Activated CD8-positive, alpha-beta memory T cell treated with anti-CD3 and anti-CD28 coated beads, Interleukin-2, amount 50 U/mL, for 4 hours (primary cell): ENCODE measurements at regions not wholly inside any gene's neighbourhood (a gene's known extent, or its start where the extent isn't known, plus 50 kb on each side); places are given as distances from the start of the nearest gene placed in this dataset.

Source experiments
- DNase-seq: peaks from one replicate; pipeline ENCODE4 v3.0.0-alpha.2; 2020

DNA sequence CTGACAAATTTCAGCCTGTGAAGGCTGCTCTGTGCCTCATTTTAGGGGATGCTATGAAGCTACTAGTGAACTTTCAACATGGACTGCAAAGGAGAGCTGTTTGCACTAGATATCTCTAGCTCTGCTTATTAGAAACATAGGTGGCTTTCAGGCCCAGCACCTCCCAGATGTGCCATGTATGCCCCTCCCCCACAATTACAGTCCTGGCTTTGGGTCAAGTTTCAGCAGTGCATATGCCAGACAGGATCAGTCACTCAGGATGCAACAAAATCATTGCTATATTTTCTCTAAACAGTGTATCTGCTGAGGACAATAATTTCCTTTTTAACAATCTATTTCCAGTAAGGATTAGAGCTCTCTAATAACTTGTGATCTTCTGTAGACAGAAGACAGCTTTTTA lies 178.8 kb upstream of the STAC start:
- DNase-seq = no peak

GRCh38 chr3:36206956-36207580 lies 173.2 kb upstream of the STAC start:
- DNase-seq = no peak

DNA sequence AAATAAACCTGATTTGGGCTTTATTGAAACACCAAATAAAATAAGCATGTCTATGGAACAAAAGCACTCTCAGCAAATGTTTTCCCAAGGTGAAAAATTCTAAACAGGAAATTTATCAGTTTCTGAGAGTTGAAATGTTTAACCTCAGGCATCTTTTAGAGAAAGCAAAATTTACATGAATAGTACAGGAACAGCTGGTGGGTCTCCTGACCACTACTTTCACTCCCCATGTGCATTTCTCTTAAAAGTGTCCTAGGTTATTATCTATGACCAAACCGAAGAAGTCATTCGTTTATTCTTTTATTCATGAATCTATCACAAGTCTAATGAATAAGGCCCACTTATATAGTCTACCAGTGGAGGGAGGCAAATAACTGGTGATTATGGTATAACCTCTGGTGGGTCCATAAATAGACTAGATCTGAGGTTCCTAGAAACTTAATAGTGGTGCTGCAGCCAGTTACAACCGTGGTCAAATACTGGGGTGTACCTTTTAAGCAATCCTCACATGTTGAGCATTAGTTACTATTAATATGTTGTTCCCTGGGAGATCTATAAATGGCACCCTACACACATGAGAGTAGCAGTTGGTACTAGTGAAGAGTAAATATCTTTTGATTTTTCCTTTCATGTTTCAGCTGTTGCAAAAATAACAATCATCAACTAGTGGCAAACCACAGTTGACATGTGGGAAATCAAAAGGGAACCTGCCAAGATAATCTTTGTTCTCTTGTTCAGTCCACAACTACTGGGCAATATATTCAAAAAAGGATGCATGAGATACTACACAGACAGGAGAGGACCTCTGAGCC lies 169.3 kb upstream of the STAC start:
- no peak for DNase-seq

GRCh38 chr3:36211652-36211999 lies 168.7 kb upstream of the STAC start:
- DNase-seq = no peak

- DNase-seq = no peak
These were observed 168.1 kb upstream of the STAC start for GRCh38 chr3:36212251-36212650.

GRCh38 chr3:36214460-36214859 lies 165.8 kb upstream of the STAC start:
- DNase-seq = no peak

- no peak for DNase-seq
These were observed 165.1 kb upstream of the STAC start for GRCh38 chr3:36215241-36215640.

- no peak for DNase-seq
These were observed 160.9 kb upstream of the STAC start for GRCh38 chr3:36219398-36219797.

GRCh38 chr3:36220173-36220572 lies 160.1 kb upstream of the STAC start:
- DNase-seq = no peak

DNA sequence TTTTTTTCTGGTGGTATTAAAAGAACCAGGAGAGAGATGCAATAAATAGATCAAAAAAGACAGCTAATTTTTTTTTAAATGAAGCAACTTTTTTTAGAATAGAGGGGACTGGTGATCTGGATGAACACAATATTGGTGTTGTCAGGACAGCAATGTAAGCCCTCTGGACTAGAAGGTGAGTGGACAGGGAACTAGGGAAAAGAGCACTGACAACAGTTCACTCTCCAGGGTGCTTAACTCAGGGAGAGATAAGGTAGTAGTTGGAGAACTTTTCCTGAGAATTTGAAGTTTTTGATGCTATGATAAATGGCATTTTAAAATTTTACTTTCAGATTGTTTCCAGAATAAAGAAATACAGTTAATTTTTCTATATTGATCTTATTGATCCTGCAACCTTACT lies 158.3 kb upstream of the STAC start:
- DNase-seq = no peak

DNA sequence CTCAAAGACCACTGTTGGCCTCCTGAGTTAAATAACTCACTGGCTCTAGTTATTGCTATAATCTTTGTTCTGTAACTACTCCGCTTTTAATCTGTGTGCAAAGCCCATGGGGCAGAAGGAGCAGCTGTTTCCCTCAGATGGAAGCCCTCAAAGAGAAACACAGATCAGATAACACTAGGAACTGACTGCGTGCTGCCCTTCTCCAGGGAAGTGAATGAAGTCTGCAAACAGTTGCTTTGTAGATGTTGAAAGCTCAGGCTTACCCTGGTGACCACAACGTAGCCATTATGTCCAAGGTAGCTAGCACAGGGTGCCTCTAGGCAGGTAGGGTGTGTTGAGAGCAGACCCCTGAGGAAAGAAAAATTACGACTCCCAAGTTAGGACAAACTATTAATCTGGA lies 152.3 kb upstream of the STAC start:
- DNase-seq = no peak

GRCh38 chr3:36229496-36229895 lies 150.8 kb upstream of the STAC start:
- no peak for DNase-seq

GRCh38 chr3:36232797-36233489 lies 147.4 kb upstream of the STAC start:
- no peak for DNase-seq

DNA sequence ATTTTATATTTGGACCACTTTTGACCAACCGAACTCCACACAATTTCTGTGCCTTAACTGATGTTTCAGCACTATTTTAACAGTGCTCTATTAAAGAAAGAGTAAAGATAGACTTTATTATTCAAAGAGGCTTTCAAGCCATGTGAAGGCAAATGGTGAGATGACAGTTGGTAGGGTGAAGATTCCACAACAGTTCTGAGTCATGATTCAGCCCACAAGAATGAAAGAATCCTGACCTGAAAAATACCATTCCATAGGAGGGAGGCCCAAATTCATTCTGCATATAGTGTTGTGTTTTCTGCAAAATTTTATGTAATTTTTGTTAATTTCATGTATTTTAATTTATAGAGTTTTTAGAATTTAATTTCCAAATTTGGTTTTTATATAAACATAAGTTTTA lies 135.6 kb upstream of the STAC start:
- no peak for DNase-seq

DNA sequence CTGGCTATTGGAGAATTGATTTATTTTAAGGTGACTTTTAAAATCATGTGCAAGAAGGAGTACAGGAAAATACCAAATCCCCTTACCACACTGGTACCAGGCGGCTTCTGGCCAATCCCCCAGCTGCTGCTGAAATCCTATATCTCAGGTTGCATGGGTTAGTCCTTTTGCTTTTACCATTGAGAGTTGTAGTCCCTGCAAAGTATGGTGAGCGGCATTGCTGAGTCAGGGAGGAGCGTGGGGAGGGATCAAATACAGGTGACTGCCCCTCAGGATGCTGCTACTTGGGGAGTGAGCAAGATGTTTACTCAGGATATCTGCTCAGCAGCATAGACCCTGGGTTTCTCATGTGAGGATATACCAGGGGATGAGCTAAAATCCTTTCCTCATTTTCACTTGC lies 131.9 kb upstream of the STAC start:
- no peak for DNase-seq

GRCh38 chr3:36250191-36250590 lies 130.1 kb upstream of the STAC start:
- no peak for DNase-seq

GRCh38 chr3:36257158-36257852 lies 123.0 kb upstream of the STAC start:
- no peak for DNase-seq

- DNase-seq = no peak
These were observed 121.9 kb upstream of the STAC start for GRCh38 chr3:36258421-36258820.

DNA sequence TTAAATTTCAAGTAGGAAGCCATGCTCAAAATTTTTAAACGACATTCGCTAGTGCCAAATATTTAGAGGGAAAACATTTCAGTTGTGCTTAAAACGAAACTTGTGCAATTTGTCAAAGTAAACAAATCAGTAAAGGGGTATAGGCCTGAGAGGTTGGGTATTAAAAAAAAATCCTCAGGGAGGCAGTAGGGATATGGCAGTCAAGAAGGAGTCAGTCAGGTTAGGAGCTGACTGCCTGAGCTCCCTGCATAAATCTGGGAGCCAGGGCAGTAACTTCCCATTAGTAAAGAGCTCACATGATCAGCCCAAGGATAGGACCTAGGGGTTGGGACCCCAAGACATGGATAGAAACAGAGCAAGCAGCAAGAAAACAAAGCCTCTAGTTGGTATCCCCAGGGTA lies 120.7 kb upstream of the STAC start:
- no peak for DNase-seq

- no peak for DNase-seq
These were observed 111.0 kb upstream of the STAC start for GRCh38 chr3:36269274-36269673.

- DNase-seq = no peak
These were observed 97.5 kb upstream of the STAC start for GRCh38 chr3:36282766-36283165.

DNA sequence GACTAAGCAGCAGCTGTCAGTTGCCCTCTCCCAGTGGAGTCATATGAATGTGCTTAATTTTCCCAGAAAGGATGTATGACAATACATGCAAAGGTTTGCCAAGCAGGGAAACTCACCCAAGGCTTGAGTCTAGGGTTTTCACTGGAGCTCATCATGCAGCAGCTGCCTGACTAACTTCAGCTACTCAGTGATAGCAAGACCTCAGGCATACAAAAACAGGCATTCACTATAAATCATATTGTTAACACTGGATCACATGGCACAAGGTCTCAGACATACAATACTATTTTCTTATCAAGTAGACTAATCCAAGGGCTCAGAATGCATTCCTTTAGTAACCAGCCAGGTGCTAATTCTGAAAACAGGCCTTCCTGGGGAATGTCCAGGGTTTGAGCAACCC lies 85.0 kb upstream of the STAC start:
- DNase-seq = no peak

DNA sequence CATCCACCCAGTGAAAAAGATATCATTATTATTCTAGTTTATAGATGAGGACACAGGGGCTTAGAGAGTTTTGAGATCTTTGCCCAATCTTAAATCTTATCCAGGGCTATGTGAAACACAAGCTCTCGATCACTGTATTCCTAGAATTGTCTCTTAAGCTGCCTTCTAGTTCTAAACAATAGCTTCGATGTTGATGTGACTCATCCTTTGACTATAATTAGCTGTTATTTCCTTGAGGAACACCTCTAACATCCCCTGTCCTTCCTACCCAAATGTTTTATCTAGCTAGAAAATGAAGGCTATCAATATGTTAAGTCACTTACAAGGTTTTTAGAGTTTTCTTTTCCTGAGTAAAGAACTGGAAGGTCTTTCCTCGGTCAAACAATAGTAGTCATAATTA lies 83.1 kb upstream of the STAC start:
- DNase-seq = no peak

DNA sequence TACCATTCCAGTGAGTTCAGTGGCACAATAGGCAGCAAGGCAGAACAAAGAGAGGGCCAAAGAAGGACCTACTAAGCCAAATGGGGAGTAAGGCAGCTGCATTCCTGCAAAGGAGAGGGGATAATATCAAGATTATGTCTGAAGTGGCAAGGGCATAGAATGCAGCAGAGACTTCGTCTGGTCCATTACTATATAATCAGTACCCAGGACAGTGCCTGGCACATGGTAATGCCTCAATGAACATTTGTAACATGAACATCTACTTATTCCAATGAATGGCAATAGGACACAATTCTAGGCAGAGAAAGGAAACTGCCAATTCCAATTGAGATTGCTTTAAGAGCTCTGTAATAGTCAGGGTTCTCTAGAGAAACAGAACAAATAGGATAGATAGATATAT lies 82.1 kb upstream of the STAC start:
- no peak for DNase-seq
